NCI-H748 treated with DMSO at 0.1 percent for 48 hours (cell line): ENCODE measurements at regions not wholly inside any gene's neighbourhood (a gene's known extent, or its start where the extent isn't known, plus 50 kb on each side); places are given as distances from the start of the nearest gene placed in this dataset.
"Not testable (repeated sequence)": the region's sequence is repeated elsewhere in the genome, so short reads cannot be mapped to it uniquely, and the experiment has no call there.

Source experiments
- DNase-seq: peaks from one replicate; lab custom pipeline; 2025; lab: John Stamatoyannopoulos, UW

GRCh38 chr14:104250175-104250574, 111.8 kb downstream of the KIF26A start:
- no peak for DNase-seq

- DNase-seq = no peak
These were observed 114.1 kb downstream of the KIF26A start for GRCh38 chr14:104252256-104253215.

- DNase-seq = no peak
These were observed 114.9 kb downstream of the KIF26A start for GRCh38 chr14:104253223-104253822.

GRCh38 chr14:104253901-104254353, 115.5 kb downstream of the KIF26A start:
- DNase-seq = no peak

- DNase-seq = no peak
These were observed 116.5 kb downstream of the KIF26A start for GRCh38 chr14:104254735-104255400.

GRCh38 chr14:104256025-104256424, 117.6 kb downstream of the KIF26A start:
- no peak for DNase-seq

GRCh38 chr14:104262515-104263514, 124.4 kb downstream of the KIF26A start:
- DNase-seq = no peak

GRCh38 chr14:104263675-104264358, 125.4 kb downstream of the KIF26A start:
- peak; percentile 31 for DNase-seq

GRCh38 chr14:104264495-104265265, 126.3 kb downstream of the KIF26A start:
- DNase-seq = no peak

GRCh38 chr14:104265918-104266630, 127.7 kb downstream of the KIF26A start:
- peak; percentile 30 for DNase-seq

- DNase-seq = no peak
These were observed 128.5 kb downstream of the KIF26A start for GRCh38 chr14:104266631-104267575.

- DNase-seq = no peak
These were observed 129.5 kb downstream of the KIF26A start for GRCh38 chr14:104267895-104268294.

GRCh38 chr14:104268295-104268694, 129.9 kb downstream of the KIF26A start:
- DNase-seq = no peak

- no peak for DNase-seq
These were observed 130.5 kb downstream of the KIF26A start for GRCh38 chr14:104268725-104269436.

- not testable (repeated sequence) for DNase-seq
These were observed 131.3 kb downstream of the KIF26A start for GRCh38 chr14:104269511-104270241.

- DNase-seq = no peak
These were observed 133.0 kb downstream of the KIF26A start for GRCh38 chr14:104271391-104271790.

- DNase-seq = no peak
These were observed 136.4 kb downstream of the KIF26A start for GRCh38 chr14:104274806-104275205.
